Stimulated activated naive CD8-positive, alpha-beta T cell treated with anti-CD3 and anti-CD28 coated beads, Interleukin-15, Interleukin-2, amounts not matched to agents 100 U/mL and 50 U/mL, for 24 hours (primary cell): ENCODE measurements at regions not wholly inside any gene's neighbourhood (a gene's known extent, or its start where the extent isn't known, plus 50 kb on each side); places are given as distances from the start of the nearest gene placed in this dataset.

Experiments used
- ATAC-seq: fragments of 150-1000 bp; cut with Tn5 transposase; one replicate; pipeline ENCODE4 v1.10.0; 2021
- DNase-seq: peaks from one replicate; pipeline ENCODE4 v3.0.0; 2021

GRCh38 chr13:40477623-40478608 lies 188.5 kb downstream of the FOXO1 start:
- ATAC-seq (no peak), DNase-seq (no peak)

- DNase-seq: no peak
- ATAC-seq: no peak
Observed at GRCh38 chr13:40478775-40479174, 187.7 kb downstream of the FOXO1 start.

- DNase-seq (no peak), ATAC-seq (no peak)
Observed at GRCh38 chr13:40479196-40479845, 187.1 kb downstream of the FOXO1 start.

DNA sequence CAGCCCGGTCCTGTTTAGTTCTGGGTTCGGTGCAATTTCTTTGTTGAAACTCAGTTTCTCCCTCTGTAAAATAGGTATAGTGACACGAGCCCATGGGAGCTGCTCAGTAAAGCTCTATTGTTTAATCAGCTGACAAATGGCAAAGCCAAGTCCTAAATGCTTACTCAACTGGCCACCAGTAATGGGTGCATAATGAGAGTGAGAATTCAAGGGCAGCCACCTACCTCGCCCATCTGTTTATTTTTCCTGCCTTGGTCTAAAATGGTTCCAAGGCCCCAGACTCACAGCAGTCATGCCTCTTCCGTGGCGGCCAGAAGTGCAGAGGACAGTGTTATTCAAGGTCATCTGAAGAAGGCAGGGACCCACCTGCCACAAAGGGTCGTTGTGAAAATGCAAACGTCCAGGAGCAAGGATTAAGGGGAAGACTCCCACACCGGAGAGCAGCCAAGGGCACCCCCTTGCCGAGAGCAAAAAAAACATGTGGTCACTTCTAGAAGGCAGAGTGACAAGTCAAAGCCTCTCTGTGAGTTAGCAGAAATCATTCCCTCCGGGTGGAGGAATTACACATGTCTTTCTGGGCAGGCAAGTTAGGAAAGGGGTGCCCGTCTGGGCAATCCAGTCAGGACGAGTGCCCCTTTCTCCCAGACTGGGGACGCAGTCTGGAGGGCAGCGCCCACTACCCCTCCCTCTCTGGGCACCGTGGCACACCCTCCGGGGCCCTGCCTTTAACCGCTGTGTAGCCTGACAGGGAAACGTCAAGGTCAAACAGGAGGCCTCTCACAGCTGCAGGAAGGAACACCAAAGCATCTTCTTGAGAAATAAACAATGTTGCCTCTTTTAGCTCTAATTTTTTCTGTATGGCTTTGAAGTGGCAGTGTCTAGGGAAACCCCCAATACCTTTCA lies 186.2 kb downstream of the FOXO1 start:
- ATAC-seq (no peak), DNase-seq (no peak)

DNA sequence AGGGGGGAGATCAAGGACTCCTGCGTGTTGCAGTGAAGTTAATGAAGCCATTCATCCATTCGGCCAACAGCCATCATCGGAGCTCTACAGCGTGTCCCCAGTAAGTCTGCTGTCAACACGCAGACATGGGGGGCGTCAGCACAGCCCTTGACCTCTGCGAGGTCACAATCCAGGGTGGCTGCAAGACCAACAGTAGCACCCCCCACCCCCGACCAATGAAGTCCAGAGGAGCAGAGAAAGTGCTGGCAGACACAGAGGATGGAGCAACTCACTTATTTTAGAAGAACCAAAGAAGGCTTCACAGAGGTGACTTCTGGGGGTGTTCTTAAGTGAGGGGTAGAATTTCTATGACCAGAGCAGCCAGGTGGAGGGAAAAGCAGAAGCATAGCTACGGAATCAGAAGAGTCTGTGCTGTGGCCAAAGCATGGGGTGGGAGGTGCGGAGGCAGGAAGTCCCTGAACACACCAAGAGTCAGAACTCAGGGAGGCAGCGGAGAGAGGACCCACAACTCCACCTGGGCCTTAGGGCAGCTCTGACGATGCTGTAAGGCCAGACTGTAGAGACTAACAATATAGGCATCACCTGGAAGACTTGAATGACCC lies 185.4 kb downstream of the FOXO1 start:
- DNase-seq (no peak), ATAC-seq (no peak)

GRCh38 chr13:40483601-40484000 lies 182.8 kb downstream of the FOXO1 start:
- DNase-seq: no peak
- no peak for ATAC-seq

GRCh38 chr13:40484101-40484800 lies 182.2 kb downstream of the FOXO1 start:
- ATAC-seq (no peak), DNase-seq (no peak)

DNA sequence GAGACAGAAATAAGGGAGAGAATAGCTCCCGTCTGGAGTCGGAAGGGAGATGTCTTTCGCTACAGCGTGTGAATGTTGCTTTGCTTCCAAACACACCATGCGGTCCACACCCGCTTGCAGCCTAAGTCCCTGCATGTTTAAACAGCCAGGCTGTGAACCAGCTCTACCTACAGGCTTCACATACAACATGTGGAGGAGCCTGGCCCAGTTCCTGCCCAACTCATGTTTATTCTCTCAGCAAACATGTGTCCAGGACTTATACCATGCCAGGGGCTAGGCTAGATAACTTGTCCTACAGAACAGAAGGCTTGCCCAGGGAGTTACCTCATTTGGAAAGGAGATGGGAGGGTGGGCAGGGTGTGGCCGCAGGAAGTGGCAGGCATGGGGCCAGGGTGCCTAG lies 181.5 kb downstream of the FOXO1 start:
- DNase-seq (no peak), ATAC-seq (no peak)

GRCh38 chr13:40485611-40486517 lies 180.6 kb downstream of the FOXO1 start:
- ATAC-seq: peak; percentile 88
- DNase-seq: peak; percentile 52

DNA sequence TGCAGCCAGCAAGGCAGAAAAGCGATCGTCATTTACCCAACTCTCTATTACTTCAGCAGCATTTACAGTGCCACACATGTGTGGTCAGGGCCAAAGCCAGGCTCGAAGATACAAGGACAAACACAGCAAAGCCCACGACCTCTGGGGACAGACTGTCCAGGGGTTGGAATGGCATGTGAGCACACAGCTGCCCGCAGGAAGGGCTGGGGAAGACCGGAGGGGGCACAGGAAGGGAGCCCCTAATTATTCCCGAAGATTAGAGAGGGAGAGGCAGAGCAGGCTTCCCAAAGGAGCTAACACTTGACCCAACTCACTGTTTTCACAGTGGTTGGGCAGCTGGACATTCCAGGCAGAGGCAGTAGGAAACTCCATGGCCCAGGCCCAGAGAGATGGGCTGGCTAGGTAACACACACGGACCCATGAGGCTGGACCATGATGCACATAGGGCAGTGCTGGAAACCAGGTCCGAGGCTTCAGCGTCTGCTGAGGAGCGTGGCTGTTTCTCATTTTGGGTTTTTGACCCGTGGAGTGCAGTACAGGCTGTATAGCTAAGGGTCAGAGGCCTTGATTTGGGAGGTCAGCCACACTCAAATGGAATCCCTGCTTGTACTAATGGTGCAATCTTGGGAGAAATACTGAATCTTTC lies 179.8 kb downstream of the FOXO1 start:
- ATAC-seq (no peak), DNase-seq (no peak)

- peak; percentile 10 for ATAC-seq
- DNase-seq: peak; percentile 55
Observed at GRCh38 chr13:40488869-40489391, 177.5 kb downstream of the FOXO1 start.

- peak; percentile 50 for DNase-seq
- ATAC-seq: no peak
Observed at GRCh38 chr13:40490086-40490758, 176.2 kb downstream of the FOXO1 start.

GRCh38 chr13:40492511-40492910 lies 173.9 kb downstream of the FOXO1 start:
- DNase-seq (no peak), ATAC-seq (no peak)

GRCh38 chr13:40494513-40494912 lies 171.9 kb downstream of the FOXO1 start:
- ATAC-seq (no peak), DNase-seq (no peak)

DNA sequence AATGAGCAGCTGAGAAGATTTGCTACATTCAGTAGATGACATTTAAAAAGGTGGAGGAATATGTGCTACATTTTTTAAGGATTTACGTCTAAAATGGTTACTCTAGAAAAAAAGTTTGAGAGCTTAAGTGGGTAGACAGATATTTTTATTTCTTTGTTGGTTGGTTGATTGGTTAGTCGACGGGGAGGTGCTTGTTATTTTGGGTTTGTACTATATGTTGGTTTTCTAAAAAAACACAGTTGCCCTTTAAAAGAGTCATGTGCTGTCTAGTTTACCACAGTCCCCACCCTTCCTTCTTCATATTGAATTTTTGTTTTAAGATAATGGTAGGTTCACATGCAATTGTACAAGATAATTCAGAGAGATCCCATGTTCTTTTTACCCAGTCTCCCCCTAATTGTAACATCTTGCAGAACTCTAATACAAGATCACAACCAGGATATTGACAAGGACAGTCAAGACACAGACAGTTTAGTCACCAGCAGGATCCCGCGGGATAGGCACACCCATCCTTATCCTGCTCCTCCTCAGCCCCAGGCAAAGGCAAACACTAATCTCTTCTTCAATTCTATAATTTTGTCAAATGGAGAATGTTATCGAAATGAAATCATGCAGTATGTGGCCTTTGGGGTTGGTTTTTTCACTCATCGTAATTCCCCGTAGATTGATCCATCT lies 171.4 kb downstream of the FOXO1 start:
- no peak for DNase-seq
- ATAC-seq: peak; percentile 57

DNA sequence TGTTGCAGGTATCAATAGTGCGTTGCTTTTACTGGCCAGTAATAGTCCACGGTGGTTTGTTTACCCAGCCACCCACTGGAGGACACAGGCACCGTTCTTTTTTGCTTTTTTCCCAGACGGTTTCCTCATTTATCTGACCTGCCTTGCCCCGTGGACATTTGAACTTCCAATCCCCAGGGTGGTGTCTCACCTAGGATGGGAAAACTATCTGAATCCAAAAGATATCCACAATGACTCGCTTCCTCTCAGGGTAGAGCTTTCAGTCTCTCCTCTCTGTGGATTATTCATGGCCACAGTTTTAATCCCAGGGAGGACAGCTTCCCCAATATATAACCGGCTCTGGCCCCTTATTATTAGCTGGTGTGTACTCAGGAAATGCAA lies 170.8 kb downstream of the FOXO1 start:
- ATAC-seq (no peak), DNase-seq (no peak)

DNA sequence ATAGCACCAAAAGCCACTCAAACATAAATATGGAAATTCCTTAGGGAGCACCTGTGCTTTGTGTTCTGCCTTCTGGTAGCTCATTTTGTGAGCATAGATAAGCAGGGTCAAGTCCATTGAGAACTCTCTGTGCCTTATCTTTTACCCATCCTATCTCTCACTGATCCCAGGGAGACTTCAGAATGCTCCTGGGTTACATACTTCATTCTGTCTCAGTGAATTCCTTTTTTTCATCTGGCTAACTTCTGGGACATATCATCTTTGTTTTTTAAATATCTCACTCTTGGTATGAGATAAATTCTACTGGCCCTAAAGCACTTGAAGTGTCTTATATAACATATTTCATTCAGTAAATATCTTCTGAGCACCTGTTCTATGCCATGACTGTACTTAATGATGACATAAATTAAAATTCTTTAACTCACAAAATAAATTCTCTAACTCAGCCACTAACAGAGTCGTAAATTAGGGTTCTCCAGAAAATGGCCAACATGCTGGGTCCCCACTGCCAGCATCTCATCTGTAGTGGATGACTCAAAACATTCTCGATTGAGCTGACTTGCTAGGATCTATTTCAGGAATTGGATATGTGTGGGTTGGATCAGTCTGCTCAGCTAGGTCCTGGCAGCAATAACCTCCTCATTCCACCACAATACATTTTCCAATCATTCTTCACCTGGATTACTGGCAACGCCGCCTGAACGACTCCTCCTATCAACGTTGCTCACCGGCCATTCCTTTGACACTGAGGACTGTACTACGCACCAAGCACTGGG lies 170.2 kb downstream of the FOXO1 start:
- DNase-seq: no peak
- no peak for ATAC-seq

DNA sequence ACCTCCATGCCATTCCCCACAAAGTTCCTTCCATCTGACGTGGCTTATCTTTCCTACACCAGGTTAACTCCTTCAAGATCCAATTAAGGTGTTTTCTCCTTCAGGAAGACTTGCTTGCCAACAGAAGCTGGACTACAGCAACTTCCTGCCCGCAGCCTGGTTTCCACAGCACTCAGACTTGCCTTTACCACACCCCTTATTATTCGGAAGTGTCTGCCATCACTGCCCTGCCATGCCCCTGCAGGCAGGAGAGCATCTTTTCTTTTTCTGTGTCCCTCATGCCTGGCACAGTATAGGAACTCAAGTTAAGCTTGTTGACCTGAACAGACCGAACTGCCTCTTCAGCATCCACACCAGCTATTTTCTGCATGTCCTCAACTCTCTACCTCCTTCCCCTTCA lies 168.0 kb downstream of the FOXO1 start:
- DNase-seq (no peak), ATAC-seq (no peak)
